NB4 (cell line): ENCODE measurements at regions not wholly inside any gene's neighbourhood (a gene's known extent, or its start where the extent isn't known, plus 50 kb on each side); places are given as distances from the start of the nearest gene placed in this dataset.

Source experiments
- DNase-seq: peaks from one replicate; pipeline ENCODE4 v3.0.0; 2010; ENCODE audit warnings: low read depth
- H3K4me3 ChIP-seq: one replicate; pipeline ENCODE4 v1.5.1; 2011; ENCODE audit warnings: mild to moderate bottlenecking, low read depth, low read length, moderate library complexity
- MYC ChIP-seq: IDR thresholded peaks from 2 replicates; pipeline ENCODE4 v1.6.1; 2011; ENCODE audit warnings: low read depth, low read length
- POLR2A ChIP-seq: IDR thresholded peaks from 2 replicates; pipeline ENCODE4 v1.6.1; 2011; ENCODE audit warnings: mild to moderate bottlenecking; ENCODE audit not compliant: insufficient read length; ENCODE audit errors: extremely low read depth
- TF ChIP-seq, protein P1 (sequence below): IDR thresholded peaks from one replicate; pipeline ENCODE4 v1.5.1; 2012; ENCODE audit warnings: low read depth, low read length
- TF ChIP-seq, protein P2 (sequence below): IDR thresholded peaks from 2 replicates; pipeline ENCODE4 v1.6.1; 2011; ENCODE audit warnings: low read depth, low read length

GRCh38 chr11:103851166-103851651, 185.2 kb upstream of the DDI1 start:
- TF ChIP-seq, protein P1, sequence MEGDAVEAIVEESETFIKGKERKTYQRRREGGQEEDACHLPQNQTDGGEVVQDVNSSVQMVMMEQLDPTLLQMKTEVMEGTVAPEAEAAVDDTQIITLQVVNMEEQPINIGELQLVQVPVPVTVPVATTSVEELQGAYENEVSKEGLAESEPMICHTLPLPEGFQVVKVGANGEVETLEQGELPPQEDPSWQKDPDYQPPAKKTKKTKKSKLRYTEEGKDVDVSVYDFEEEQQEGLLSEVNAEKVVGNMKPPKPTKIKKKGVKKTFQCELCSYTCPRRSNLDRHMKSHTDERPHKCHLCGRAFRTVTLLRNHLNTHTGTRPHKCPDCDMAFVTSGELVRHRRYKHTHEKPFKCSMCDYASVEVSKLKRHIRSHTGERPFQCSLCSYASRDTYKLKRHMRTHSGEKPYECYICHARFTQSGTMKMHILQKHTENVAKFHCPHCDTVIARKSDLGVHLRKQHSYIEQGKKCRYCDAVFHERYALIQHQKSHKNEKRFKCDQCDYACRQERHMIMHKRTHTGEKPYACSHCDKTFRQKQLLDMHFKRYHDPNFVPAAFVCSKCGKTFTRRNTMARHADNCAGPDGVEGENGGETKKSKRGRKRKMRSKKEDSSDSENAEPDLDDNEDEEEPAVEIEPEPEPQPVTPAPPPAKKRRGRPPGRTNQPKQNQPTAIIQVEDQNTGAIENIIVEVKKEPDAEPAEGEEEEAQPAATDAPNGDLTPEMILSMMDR: no peak
- TF ChIP-seq, protein P2, sequence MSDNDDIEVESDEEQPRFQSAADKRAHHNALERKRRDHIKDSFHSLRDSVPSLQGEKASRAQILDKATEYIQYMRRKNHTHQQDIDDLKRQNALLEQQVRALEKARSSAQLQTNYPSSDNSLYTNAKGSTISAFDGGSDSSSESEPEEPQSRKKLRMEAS: no peak
- no peak for TF ChIP-seq POLR2A
- no peak for TF ChIP-seq MYC
- H3K4me3 ChIP-seq: no peak overlapping the region
- no peak for DNase-seq
